ENCODE measurements at regions not wholly inside any gene's neighbourhood (a gene's known extent, or its start where the extent isn't known, plus 50 kb on each side); places are given as distances from the start of the nearest gene placed in this dataset.

DNA sequence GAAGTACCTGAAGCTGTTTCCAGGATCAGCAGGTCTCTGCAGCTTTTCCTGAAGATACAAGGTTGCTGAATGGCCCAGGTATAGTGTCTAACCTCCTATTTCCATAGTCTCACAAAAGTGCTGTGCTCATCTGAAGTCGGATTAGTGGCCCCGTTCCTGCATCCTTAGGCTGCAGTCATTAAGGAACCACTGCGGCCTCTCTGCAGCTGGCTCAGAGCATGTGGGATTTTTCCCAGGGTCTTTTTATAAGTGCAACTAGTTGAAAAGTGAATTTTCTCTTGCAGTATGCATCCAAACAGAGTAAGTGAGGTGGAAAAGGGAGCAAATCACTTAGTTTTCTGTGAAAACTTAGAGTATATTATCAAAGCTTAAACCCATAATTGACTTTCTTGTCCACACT, 565.3 kb upstream of the NEGR1 start:
- no peak for TF ChIP-seq GATA2 (IDR thresholded peaks at IDR 0.05; ENCODE audit: low read depth, low read length)
- no peak for TF ChIP-seq GATA3 (IDR thresholded peaks at IDR 0.05; ENCODE audit: low read depth, low read length)

Measured in SH-SY5Y (cell line).